T1000 (cell line): ENCODE measurements at regions not wholly inside any gene's neighbourhood (a gene's known extent, or its start where the extent isn't known, plus 50 kb on each side); places are given as distances from the start of the nearest gene placed in this dataset.
"Not testable (repeated sequence)": the region's sequence is repeated elsewhere in the genome, so short reads cannot be mapped to it uniquely, and the experiment has no call there.

Experiments used
- DNase-seq: peaks from one replicate; lab custom pipeline; 2025; ENCODE audit warnings: mixed read lengths; lab: John Stamatoyannopoulos, UW

DNA sequence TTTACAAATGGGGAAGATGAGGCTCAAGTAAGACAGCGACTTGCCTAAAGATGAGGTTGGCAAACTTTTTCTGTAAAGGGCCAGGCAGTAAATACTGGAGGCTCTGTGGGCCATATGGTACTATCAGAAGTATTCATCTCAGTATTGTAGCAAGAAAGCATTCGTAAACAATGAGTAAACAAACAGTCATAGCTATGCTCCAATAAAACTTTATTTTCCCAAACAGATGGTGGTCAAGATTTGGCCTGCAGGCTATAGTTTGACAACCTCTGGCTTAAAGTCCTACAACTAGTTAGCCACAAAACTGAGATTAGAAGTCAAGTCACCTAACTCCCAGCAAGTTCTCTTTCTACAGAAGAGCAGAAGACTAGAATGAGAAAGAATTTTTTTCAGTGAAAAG, 177.0 kb upstream of the NECTIN3 start:
- no peak for DNase-seq

GRCh38 chr3:110895054-110895453, 176.6 kb upstream of the NECTIN3 start:
- DNase-seq, result no peak

GRCh38 chr3:110897046-110897445, 174.6 kb upstream of the NECTIN3 start:
- no peak for DNase-seq

DNA sequence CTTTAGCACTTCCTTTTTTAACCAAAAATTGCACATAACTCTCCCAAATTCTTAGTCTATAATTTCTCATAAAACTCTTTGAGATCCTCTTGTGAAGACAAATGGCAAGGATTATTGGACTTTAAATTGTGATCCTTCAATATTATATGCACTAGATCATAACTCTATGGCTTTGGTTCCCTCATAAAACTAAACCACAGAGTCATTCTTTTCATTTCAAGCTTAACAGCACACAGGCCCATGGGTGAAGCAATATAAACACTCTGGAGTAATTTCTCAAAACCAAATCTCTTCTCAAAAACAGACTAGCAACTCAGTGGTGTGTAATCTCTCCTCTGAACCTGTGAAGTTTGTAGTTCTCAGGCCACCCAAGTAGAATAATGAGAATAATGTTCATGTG, 171.0 kb upstream of the NECTIN3 start:
- no peak for DNase-seq

DNA sequence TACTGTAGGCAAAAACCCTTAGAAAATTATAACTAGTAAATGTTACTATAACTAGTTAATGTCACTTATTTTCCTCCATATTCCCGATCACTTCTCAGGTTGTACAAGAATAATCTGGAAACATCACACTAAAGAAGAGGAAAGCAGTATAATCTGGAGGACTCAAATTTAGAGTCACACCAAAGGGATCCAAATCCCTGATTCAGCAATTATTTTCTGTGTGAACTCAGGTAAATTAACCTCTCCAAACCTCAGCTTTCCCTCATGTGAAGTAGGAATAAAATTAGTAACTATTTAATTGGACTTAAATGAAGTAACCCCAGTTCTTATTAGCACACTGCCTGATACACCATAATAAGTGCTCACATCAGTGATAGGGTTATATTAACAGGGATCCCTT, 170.1 kb upstream of the NECTIN3 start:
- DNase-seq, result no peak

DNA sequence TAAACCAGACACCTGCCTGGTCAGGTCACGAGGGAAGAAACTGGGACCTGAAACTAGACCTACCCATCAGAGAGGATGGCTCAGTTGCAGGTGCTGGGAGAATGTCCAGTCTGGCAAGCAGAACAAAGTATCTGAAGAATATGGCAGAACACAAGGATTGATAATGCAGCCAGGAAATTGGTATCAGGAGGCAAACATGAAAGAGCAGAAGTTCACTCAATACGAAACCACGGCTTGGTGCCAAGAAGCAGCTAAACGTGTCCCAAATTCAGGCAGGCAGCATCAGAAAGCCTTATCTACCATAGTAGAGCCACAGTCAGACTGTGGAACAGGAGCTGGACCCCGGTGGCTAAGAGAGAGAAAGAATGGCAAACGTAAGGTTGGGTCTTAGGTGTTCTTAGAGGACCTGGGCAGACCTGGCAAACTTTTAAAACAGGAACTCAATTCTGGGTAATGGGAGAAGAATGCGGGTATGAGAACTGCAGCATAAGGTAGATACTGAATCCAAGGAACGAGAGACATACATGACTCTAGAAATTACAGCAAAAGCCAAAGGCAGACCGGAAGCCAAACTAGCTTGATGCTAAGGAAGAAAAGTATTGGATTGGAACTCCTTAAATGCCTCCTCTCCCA, 169.0 kb upstream of the NECTIN3 start:
- no peak for DNase-seq

DNA sequence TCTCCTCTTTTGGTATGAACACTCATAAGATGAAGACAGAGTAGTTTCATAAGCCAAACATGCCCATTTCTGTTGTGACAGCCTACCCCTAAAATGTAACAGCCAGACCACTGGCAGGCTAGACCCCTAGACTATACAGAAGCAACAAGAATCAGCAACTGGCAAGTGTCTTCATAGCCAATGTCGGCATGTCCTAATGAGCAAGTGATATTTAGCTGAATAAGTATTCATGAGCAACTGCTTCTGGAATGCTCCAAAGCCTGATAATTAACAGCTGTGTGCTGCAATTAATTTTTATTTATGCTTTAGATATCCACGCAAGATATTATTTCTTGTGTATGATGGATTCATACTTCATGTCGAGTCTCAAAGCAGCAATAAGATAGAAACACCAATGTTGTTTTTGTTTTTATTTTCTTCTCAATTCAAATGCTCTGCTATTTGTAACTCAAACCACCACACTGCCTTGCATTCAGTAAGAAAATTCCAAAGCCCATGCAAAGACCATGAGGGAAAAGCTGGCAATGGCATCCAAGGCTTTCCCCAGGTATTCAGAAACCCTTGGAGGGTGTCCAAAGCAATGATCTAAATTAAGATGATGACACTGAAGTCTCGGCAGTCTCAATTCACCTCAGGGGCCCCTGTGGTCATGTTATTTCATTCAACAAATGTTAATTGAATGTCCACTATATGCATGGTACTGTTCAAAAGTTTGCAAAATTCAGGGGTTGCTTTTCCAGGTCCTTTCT, 167.7 kb upstream of the NECTIN3 start:
- no peak for DNase-seq

DNA sequence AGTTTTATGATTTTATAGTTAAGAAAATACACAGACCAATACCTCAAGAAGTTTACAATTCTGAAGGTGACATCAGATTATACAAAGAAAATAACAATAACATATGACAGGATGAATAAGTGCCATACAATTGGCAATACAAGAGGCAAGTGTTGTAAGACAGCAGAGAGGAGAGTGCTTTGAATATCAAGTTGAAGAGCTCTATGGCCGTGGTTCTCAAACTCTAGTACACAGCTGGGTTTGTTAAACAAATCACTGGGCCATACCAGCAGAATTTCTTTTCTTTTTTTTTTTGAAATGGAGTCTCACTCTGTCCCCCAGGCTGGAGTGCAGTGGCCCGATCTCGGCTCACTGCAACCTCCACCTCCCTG, 167.1 kb upstream of the NECTIN3 start:
- no peak for DNase-seq

GRCh38 chr3:110905121-110905520, 166.5 kb upstream of the NECTIN3 start:
- no peak for DNase-seq

- no peak for DNase-seq
Observed at GRCh38 chr3:110909839-110910238, 161.8 kb upstream of the NECTIN3 start.

DNA sequence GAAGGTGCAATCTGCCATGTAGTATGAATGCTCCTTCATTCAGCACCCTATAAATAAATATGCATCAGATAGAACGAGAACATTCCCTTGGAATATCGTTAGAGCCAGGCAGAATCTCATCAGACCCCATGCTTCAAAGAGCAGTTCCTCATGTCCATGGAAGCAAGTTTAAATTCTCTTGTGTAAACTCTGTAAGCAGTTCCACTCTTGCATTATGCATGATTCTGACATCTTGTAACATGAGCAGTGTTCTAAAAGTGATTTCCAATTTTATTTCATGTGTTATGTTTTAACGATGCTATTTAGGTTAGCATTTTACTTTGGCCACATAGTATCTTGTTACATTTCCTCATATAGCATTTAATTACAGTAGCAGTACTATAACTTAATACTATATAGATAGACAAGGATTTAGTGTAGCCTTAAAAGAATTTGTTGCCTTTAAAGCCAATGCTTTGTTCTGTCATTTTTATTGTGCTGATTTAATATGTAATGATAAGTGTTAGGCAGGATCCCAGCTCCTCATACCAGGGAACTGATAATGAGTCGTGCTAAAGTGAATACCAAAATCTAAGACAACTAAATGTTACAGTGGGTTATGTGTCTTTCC, 161.2 kb upstream of the NECTIN3 start:
- DNase-seq, result no peak

- DNase-seq, result no peak
Observed at GRCh38 chr3:110918963-110919362, 152.7 kb upstream of the NECTIN3 start.

DNA sequence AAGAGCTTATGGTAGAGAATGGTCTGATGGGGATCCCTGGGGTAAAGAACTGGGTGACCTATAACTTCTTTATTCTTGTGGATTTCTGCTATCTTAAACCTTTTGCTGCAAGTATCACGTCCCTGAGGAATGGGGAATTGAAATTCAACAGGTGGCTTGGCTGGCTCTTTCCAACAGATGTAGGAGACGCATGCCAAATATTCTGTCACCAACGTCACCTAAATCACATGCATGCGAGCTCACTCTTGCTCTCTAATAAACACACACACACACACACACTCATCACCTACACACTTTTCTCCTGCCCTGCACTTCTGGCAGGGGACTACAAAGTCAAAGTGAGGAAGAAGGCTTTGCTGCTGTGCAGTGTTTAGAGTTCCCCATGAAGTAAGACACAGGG, 145.8 kb upstream of the NECTIN3 start:
- DNase-seq, result no peak

- no peak for DNase-seq
Observed at GRCh38 chr3:110928016-110928662, 143.5 kb upstream of the NECTIN3 start.

DNA sequence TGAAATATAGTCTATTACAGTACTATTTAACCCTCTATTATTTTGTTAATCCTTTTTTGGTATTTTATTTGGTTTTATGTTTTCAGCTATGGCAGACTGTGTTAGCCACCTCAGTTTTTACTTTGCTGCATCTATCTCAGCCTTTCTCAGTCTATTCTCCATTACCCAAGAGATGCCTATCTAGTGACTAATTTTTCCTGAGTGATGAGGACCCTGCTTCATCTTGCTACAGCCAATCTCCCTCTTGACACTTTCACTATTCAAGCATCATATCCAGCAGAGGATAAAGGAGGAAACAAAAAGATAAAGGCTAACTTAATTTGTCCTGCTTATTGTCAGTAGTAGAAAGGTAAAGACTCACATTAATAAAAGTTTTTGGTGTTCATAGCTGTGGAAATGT, 141.8 kb upstream of the NECTIN3 start:
- DNase-seq, result no peak

DNA sequence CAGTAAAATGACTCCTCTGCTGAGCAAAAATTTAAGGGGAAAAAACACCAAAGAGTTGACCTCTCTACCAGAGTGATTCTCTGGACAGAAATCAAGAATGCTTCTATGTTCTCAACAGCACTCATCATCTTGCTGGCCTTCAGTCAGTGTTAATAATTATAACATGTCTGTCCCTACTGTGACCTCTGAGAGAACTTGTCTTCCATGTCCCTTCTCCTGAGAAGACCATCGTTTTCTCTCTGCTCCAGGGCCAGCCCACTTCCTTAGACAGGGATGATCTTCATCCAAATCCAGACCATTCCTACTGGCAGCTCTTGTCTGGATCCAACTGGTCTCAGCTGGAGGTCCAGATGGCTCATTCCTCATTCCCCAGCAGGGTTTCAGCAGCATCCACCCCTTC, 139.0 kb upstream of the NECTIN3 start:
- DNase-seq, result no peak

GRCh38 chr3:110933821-110934426, 137.7 kb upstream of the NECTIN3 start:
- DNase-seq, result no peak

DNA sequence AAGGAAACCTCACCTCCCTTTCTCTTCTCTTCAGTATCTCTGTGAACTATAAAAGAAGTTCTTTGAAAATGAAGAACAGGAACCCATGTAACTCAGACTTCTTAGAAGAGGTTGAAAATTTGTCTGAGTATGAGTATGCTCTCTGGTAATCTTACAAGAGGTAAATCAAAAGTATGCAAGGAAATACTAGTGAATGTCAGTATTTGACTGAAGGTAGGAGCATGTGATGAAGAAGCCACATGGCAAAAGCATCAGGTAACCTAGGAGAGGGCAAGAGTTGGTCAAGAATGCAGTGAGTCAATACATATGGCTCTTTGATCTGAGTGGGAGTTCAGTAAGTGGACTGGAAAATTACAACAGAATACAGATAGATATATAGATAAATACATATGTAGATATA, 133.0 kb upstream of the NECTIN3 start:
- DNase-seq, result no peak

GRCh38 chr3:110940055-110940454, 131.6 kb upstream of the NECTIN3 start:
- DNase-seq, result no peak

- DNase-seq, result no peak
Observed at GRCh38 chr3:110944782-110945181, 126.8 kb upstream of the NECTIN3 start.

DNA sequence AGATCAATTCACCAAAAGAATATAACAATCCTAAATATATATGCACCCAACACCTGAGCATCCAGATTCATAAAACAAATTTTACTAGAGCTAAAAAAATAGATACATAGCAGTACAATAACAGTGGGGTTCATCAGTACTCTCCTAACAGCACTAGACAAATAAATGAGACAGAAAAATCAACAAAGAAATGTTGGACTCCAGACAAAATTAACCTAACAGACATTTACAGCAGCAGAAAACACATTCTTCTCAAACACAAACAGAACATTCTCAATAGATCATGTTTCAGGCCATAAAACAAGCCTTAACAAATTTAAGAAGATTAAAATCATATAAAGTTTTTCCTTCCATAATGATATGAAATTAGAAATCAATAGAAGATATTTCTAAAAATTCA, 124.8 kb upstream of the NECTIN3 start:
- DNase-seq, result no peak

DNA sequence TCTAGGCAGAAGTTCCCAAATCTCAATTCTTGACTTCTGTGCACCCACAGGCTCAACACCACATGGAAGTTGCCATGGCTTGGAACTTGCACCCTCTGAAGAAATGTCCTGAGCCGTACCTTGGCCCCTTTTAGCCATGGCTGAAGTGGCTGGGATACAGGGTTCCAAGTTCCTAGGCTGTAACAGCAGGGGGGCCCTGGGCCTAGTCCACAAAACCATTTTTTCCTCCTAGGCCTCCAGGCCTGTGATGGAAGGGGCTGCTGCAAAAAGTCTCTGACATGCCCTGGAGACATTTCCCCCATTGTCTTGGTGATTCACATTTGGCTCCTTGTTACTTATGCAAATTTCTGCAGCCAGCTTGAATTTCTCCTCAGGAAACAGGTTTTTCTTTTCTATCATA, 122.4 kb upstream of the NECTIN3 start:
- DNase-seq, result not testable (repeated sequence)
